Ishikawa (cell line): ENCODE measurements at regions not wholly inside any gene's neighbourhood (a gene's known extent, or its start where the extent isn't known, plus 50 kb on each side); places are given as distances from the start of the nearest gene placed in this dataset.

Experiments
- CEBPB ChIP-seq: IDR thresholded peaks from 2 replicates; pipeline ENCODE4 v1.6.1; 2012
- CREB1 ChIP-seq: IDR thresholded peaks from 2 replicates; pipeline ENCODE4 v1.6.1; 2012; ENCODE audit warnings: low read depth
- EGR1 ChIP-seq: IDR thresholded peaks from 2 replicates; pipeline ENCODE4 v1.6.1; 2012
- EP300 ChIP-seq: IDR thresholded peaks from 2 replicates; pipeline ENCODE4 v1.6.1; 2012; ENCODE audit warnings: borderline replicate concordance
- FOXM1 ChIP-seq: IDR thresholded peaks from 2 replicates; pipeline ENCODE4 v1.6.1; 2012; ENCODE audit warnings: low read depth, borderline replicate concordance
- NFIC ChIP-seq: IDR thresholded peaks from 2 replicates; pipeline ENCODE4 v1.6.1; 2012
- RAD21 ChIP-seq: IDR thresholded peaks from 2 replicates; pipeline ENCODE4 v1.6.1; 2012; ENCODE audit warnings: low read depth
- TAF1 ChIP-seq: IDR thresholded peaks from 2 replicates; pipeline ENCODE4 v1.6.1; 2012; ENCODE audit warnings: low read depth, mild to moderate bottlenecking
- TCF12 ChIP-seq: IDR thresholded peaks from 2 replicates; pipeline ENCODE4 v1.6.1; 2012; ENCODE audit warnings: low read depth
- TEAD4 ChIP-seq: IDR thresholded peaks from 2 replicates; pipeline ENCODE4 v1.6.1; 2012
- YY1 ChIP-seq: IDR thresholded peaks from 2 replicates; pipeline ENCODE4 v1.6.1; 2012; ENCODE audit warnings: low read depth
- ZBTB7A ChIP-seq: IDR thresholded peaks from 2 replicates; pipeline ENCODE4 v1.6.1; 2012; ENCODE audit warnings: low read depth
- TF ChIP-seq, protein P1 (sequence below): IDR thresholded peaks from 2 replicates; pipeline ENCODE4 v1.6.1; 2012; ENCODE audit warnings: low read depth, mild to moderate bottlenecking
- TF ChIP-seq, protein P2 (sequence below): IDR thresholded peaks from 2 replicates; pipeline ENCODE4 v1.6.1; 2012
- TF ChIP-seq, protein P3 (sequence below): IDR thresholded peaks from 2 replicates; pipeline ENCODE4 v1.6.1; 2012

DNA sequence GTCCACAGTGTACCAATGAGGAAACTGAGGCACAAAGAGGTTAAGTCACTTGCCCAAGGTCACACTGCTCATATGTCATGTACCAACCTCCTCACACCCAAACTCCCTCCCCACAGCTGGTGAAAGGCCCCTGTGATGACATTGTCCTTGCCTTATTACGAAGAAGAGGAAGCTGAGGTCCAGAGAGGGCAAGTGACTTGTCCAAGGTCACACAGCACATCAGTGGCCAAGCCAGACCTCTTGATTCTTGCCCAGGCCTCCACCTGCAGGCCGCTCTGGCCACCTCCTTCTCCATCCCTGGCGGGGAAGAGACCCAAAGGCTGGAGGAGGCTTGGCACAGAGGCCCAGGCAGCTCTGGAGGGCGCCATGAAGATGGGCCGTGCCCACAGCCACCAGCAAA lies 492.4 kb downstream of the PTPRU start:
- TF ChIP-seq YY1, result no peak
- TF ChIP-seq TEAD4, result no peak
- no peak for TF ChIP-seq TAF1
- TF ChIP-seq NFIC, result no peak
- TF ChIP-seq, protein P1, sequence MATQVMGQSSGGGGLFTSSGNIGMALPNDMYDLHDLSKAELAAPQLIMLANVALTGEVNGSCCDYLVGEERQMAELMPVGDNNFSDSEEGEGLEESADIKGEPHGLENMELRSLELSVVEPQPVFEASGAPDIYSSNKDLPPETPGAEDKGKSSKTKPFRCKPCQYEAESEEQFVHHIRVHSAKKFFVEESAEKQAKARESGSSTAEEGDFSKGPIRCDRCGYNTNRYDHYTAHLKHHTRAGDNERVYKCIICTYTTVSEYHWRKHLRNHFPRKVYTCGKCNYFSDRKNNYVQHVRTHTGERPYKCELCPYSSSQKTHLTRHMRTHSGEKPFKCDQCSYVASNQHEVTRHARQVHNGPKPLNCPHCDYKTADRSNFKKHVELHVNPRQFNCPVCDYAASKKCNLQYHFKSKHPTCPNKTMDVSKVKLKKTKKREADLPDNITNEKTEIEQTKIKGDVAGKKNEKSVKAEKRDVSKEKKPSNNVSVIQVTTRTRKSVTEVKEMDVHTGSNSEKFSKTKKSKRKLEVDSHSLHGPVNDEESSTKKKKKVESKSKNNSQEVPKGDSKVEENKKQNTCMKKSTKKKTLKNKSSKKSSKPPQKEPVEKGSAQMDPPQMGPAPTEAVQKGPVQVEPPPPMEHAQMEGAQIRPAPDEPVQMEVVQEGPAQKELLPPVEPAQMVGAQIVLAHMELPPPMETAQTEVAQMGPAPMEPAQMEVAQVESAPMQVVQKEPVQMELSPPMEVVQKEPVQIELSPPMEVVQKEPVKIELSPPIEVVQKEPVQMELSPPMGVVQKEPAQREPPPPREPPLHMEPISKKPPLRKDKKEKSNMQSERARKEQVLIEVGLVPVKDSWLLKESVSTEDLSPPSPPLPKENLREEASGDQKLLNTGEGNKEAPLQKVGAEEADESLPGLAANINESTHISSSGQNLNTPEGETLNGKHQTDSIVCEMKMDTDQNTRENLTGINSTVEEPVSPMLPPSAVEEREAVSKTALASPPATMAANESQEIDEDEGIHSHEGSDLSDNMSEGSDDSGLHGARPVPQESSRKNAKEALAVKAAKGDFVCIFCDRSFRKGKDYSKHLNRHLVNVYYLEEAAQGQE, result no peak
- no peak for TF ChIP-seq EGR1
- TF ChIP-seq ZBTB7A, result no peak
- TF ChIP-seq RAD21, result no peak
- TF ChIP-seq FOXM1, result no peak
- no peak for TF ChIP-seq CREB1
- TF ChIP-seq, protein P2, sequence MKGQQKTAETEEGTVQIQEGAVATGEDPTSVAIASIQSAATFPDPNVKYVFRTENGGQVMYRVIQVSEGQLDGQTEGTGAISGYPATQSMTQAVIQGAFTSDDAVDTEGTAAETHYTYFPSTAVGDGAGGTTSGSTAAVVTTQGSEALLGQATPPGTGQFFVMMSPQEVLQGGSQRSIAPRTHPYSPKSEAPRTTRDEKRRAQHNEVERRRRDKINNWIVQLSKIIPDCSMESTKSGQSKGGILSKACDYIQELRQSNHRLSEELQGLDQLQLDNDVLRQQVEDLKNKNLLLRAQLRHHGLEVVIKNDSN, result no peak
- TF ChIP-seq EP300, result no peak
- TF ChIP-seq, protein P3, sequence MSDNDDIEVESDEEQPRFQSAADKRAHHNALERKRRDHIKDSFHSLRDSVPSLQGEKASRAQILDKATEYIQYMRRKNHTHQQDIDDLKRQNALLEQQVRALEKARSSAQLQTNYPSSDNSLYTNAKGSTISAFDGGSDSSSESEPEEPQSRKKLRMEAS, result no peak

DNA sequence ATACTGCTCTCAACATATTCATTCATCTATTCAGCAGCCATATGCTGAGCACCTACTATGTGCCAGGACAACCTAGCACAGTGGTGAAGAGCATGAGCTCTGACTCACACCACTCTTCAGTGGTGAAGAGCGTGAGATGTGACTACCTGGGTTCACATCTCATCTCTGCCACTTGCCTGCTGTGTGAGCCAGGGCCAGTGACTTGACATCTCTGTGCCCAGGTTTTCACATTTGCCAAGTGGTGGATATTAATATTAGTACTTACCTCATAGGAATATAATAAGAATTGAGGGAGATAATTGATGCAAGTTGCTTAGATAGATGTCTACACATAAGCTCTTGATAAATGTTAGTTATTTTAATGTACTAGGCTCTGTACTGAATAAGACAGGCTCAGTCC lies 488.9 kb downstream of the PTPRU start:
- TF ChIP-seq YY1, result no peak
- TF ChIP-seq ZBTB7A, result no peak
- TF ChIP-seq EP300, result no peak
- TF ChIP-seq RAD21, result no peak
- no peak for TF ChIP-seq FOXM1
- TF ChIP-seq CEBPB, result no peak
- TF ChIP-seq, protein P2, result no peak
- no peak for TF ChIP-seq TCF12
- TF ChIP-seq, protein P3, result no peak

DNA sequence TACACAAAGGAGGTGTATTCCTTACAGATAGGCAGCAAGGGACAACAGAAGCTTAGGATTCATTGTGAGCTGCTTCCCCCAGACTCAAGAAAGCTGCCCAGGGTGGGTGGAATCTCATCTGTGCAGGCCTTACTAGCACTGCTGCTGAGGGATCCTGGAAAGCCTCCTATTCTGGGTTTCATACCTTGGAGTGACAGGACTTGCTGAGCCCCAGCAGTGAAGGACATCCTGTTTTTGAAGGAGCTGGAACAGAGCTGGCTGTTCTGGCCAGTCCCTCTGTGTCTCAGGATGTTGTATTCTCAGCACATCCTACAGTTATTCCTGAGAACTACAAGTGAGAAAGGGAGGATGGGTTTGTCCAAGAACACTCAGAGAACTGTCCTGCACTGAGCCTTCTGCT lies 486.3 kb downstream of the PTPRU start:
- TF ChIP-seq TCF12, result no peak
- no peak for TF ChIP-seq ZBTB7A
- no peak for TF ChIP-seq TAF1
- no peak for TF ChIP-seq TEAD4
- TF ChIP-seq YY1, result no peak

DNA sequence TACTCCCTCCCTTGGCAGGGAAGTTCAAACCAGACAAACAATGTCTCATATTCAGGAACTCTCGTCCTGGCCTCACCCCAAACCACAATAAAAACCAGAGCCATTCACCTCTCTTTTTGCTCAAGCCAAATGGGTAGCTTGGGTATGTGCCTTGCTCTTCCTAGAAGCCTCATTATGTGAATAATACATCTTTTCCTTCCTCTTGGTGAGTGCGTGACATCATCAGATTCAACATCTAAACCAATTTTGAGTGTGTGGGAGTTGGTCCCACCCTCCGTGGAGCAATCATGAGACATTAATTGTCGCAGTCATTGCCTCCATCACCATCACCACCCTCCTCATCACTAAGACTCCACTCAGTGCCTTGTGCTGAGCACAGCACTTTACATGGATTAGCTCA lies 482.9 kb downstream of the PTPRU start:
- TF ChIP-seq FOXM1, result no peak
- no peak for TF ChIP-seq TAF1
- no peak for TF ChIP-seq RAD21
- no peak for TF ChIP-seq YY1
- no peak for TF ChIP-seq TCF12
- TF ChIP-seq CEBPB, result no peak
- no peak for TF ChIP-seq TEAD4
- no peak for TF ChIP-seq CREB1

DNA sequence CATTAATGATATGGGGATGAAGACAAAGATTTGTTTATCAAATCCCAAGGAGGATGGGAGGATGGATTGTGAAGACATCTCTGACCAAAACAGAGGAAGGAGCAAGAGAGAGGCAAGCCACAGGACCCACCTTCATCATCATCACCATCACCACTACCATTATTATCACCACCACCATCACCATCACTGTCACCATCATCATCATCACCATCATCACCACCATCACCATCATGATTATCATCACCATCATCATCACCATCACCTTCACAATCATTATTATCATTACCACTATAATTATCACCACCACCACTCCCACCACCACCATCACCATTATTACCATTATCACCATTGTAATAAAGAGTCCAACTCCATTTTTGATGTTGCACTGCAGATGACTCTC lies 482.5 kb downstream of the PTPRU start:
- TF ChIP-seq YY1, result no peak

DNA sequence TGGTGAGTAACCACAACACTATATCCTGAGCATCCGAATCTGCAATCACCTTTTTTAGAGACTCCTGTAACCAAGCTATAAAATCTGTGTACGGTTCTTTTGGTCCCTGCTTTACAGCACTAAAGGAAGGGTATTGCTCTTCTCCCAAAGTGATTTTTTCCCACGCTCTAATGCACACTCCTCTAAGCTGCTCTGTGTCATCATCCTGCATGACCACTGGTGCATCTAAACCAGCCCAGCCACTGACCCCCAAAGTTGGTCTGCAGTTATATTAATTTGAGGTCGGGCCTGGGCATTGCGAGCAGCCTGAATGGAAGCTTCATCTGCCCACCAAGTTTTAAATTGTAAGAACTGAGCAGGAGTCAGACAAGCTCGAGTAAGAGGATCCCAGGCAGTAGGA lies 480.0 kb downstream of the PTPRU start:
- TF ChIP-seq FOXM1, result no peak
- no peak for TF ChIP-seq TAF1
- no peak for TF ChIP-seq TEAD4
- no peak for TF ChIP-seq YY1
- TF ChIP-seq ZBTB7A, result no peak
- no peak for TF ChIP-seq TCF12
- no peak for TF ChIP-seq EP300
- no peak for TF ChIP-seq RAD21
- TF ChIP-seq EGR1, result no peak
- TF ChIP-seq, protein P1, result no peak
- TF ChIP-seq, protein P2, result no peak
- no peak for TF ChIP-seq CEBPB
- no peak for TF ChIP-seq NFIC
- TF ChIP-seq CREB1, result no peak
- TF ChIP-seq, protein P3, result no peak
